HG03045 (cell line): ENCODE measurements at regions not wholly inside any gene's neighbourhood (a gene's known extent, or its start where the extent isn't known, plus 50 kb on each side); places are given as distances from the start of the nearest gene placed in this dataset.
"Not testable (repeated sequence)": the region's sequence is repeated elsewhere in the genome, so short reads cannot be mapped to it uniquely, and the experiment has no call there.

Source experiments
- ATAC-seq: cut with Tn5 transposase; IDR thresholded peaks from one replicate; pipeline ENCODE4 v1.9.1; 2021; ENCODE audit warnings: mild to moderate bottlenecking, moderate library complexity; ENCODE audit not compliant: unreplicated experiment

DNA sequence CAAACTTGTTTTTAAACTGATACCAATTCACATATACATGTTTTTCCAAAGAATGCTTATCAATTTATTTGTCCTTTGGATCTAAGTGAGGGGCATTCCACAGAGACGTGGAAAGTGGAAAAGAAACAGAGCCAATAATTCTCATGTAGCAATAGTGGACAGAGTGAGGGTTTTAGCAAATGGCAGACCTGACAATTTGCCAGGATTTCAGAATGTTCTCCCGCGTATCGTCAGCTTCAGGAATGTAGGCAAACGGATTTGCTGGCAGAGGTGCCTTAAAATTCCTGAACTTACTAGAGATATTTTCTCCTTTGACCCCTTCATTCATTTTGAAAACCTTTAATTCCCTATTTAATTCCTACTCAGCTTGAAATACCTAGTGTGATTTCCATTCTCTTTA is 193.4 kb upstream of the CPHXL start:
- ATAC-seq: no peak

DNA sequence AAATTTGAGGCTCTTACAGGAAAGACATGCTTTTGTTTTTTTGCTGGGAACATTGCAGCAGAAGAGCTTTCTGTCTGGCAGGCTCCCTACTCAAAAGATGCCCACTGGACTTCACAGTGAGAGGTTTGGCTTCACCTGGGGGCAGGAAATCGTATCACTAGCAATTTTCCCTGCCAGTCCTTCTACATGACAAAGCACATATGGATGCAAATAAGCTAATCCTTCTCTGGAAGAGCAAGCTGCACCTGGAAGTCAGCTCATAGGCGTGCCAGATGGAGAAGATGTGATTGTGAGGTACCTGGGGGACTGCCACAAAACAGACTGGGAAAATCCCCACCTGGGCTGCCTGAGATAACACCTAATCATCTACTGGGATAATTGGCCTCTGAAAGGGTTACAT is 195.0 kb upstream of the CPHXL start:
- no peak for ATAC-seq

DNA sequence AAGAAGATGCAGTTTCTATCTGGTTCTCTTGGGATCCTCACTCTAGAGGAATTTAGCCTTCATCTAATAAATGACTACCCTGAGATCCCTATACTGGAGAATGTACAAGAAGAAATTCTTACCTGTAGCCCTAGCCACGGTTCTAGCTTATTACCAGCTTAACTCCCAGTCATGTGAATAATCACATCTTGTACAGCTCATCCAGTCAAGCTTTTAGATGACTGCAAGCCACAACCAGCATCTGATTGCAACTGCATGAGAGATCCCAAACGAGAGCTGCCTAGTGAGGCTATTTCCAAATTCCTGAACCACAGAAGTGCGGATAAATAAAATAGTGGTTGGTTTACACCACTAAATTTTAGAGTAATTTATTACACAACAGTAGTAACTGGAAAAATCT is 196.0 kb upstream of the CPHXL start:
- no peak for ATAC-seq

DNA sequence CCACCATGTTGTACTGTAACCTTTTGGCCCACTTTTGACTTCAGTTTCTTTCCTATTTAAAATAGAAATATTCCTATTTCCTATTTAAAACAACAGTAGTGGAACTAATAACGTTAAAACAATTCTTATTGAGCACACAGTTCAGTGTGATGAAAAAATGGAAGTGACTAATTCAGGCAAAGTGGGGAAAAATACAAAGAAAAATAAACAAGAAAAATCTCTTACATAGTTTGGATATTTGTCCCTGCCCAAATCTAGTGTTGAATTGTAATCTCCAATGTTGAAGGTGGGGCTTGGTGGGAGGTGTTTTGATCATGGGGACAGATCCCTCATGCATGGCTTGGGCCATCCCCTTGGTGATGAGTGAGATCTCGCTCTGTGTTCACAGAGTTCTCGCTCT is 198.1 kb upstream of the CPHXL start:
- ATAC-seq: no peak

DNA sequence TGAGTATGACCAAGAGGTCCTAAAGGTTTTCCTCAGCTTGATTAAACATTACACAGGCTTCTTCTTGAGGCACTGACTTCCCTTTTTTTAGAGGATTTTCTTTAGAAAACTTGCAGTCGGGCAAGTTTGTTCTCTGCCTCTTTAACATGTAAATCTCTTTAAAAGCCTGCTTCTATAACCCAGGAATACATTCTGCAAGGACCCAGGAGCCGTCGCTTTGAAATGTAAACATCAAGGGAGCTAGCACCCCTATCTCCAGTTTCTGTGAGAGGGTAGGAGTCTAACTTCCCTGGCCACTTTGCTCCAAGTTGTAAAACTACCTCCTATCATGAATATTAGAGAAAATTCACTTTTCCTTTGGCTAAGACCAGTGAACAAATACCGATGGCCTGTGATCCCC is 201.5 kb upstream of the CPHXL start:
- no peak for ATAC-seq

DNA sequence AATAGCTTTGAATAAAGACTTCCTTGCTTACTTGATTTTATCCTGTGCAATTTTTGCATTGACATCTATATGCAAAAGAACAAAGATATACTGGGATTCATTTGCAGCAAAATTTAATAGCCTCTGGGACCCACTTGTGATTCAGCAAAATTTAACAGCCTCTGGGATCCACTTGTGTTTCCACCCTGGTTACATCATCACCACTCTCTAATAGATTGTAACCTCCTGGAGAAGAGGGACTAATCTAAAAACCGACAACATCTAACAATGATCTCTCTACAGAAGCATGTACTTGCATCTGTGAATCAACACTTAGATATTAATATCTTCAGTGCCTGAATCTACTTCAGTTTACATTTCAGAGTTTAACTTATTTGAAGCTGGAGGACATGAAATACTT is 202.0 kb upstream of the CPHXL start:
- ATAC-seq: no peak

DNA sequence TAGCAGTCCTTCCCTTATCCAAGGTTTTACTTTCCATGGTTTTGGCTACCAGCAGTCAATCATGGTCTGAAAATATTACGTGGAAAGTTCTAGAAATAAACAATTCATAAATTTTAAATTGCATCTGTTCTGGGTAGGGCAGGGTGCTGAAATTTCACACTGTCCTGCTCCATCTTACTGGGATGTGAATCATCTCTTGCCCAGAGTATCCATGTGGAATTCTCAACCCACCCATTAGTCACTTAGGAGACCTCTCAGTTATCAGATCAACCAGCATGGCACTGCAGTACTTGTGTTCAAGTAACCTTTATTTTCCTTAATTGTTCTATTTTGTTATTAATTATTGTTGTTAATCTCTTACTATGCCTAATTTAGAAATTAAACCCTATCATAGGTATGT is 202.8 kb upstream of the CPHXL start:
- ATAC-seq: no peak

DNA sequence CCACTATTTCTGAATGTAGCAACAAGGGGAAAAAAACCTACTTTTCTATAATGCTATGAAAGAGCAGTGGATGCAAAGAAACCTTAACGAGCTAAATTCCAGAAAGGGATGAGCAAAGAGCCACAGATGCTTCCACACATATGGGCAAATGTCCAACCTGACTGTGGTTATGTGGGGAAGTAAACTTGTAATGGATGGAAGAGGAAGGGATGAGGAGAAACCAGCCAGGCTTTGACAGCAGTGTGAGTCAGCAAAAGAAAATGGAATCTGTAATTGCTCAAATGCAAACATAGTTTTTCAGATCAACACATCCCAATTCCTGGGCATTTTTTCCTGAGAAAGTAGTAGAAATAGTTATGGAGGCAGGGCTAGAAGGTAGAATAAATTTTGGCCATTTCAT is 204.8 kb upstream of the CPHXL start:
- ATAC-seq: no peak

DNA sequence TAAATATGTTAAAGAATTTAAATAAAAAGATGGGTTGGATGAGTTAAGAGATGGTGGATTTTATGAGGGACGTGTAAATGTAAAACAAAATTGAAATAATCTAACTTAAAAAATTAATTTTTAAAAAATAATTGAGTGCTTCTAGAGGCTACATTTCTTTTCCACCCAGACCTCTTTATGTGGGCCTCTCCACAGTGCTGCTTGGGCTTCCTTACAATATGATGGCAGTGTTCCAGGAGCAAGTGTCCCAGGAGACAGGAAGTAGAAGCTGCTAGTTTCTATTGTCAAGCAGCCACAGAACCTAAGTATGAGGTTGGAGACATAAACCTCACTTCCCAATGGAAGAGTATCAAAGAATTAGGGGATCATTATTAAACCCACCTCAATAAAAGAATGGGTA is 205.7 kb upstream of the CPHXL start:
- ATAC-seq: no peak

DNA sequence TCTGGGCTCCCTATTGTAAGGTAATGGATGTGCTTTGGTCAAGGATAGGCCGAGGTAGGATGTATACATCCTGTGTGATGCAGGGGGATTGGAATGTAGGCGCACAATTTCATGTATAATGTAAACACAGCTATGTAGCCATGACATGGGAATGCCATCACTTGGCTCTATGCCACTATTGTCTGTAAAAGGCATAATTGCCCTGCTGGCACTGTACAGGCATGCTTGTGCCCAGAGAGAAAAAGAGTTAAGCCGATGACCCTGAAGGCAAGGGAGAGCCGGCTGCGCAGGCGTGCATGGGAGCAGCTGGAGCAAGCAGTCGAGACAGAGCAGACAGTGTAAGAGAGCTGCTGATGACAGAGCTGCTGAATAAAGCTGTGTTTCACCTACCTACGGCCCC is 212.5 kb upstream of the CPHXL start:
- no peak for ATAC-seq

DNA sequence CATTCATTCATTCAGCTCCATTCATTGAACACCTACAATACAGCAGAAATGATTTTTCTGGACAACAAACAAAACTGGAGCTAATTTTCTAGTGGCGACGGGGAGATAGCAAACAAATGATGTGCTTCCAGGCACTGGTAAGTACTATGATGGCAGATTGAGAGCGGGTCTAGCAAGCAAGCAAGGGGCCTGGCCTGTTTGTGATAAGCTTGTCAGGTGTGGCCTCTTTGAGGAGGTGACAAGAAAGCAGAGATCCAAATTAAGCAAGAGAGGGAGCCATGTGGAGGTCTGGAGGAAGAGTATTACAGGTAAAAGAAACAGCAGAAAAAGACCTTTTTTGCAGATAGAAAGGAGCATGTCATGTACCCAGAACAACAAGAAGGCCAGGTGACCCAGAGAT is 216.1 kb upstream of the CPHXL start:
- ATAC-seq: no peak

DNA sequence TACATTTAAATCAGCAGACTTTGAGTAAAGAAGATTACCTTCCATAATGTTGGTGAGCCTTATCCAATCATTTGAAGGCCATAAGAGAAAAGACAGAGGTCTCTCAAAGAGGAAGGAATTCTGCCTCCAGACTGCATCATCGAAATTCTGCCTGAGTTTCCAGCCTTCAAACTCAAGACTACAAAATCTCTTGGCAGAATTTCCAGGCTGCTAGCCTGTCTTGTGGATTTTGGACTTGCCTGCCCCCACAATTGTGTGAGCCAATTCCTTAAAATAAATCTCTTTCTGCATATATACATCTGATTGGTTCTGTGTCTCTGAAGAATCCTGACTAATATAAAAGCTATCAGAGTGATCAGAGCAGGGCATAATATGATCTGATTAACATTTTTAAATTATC is 216.6 kb upstream of the CPHXL start:
- no peak for ATAC-seq

DNA sequence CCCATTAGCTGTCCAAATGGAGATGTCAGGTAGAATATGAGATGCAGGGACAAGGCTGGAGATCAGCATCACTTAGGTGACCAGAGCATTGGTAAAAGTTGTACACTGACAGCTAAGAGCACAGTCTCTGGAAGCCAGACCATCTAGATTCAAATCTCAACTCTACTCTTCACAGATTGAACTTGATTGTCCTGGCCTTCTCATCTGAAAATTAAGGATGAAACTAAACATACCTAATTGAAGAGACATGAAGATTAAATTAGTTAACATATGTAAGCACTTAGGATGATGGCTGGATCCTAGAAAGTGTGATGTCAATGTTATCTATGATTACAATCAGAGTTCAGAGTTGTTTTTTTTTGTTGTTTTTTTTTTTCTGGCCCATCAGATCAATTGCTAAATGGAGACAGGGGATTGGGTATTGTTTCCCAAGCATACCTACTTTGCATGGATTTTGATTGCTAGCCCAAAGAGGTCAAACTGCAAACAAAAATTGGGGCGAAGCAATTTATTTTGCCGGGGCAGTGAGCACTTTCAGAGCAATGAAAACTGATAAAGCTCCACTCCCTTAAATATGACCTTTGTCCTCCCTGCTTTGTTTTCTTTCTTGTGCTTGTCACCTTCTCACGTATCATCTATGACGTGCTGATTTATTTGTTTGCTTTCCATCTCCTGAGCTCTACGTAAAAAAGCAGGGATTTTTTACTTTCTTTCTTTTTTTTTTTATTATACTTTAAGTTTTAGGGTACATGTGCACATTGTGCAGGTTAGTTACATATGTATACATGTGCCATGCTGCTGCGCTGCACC is 217.6 kb upstream of the CPHXL start:
- no peak for ATAC-seq

DNA sequence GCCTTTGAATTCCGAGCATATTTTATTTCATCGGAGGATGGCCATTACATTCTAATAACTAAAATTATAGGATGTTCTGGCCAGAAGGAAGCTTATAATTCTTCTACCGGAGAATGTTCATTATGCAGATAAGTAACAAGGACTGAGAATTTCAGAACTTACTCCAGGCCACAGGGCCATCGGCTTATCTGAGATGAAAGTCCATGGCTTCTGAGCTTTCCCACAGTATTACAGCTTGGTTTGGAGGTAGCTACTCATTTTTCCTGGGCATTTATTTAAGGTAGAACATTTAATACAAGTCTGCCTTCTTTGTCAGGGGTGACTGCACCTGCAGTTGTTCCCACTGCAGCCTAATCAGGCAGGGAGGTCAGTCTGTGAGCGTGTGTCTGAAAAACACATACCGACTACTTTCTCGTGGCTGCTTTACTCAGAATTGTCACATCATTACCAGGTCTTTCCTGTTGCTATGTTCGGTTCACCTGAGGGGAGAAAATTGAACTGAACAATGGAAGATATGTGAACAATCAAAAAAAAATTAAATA is 219.7 kb upstream of the CPHXL start:
- ATAC-seq: no peak

DNA sequence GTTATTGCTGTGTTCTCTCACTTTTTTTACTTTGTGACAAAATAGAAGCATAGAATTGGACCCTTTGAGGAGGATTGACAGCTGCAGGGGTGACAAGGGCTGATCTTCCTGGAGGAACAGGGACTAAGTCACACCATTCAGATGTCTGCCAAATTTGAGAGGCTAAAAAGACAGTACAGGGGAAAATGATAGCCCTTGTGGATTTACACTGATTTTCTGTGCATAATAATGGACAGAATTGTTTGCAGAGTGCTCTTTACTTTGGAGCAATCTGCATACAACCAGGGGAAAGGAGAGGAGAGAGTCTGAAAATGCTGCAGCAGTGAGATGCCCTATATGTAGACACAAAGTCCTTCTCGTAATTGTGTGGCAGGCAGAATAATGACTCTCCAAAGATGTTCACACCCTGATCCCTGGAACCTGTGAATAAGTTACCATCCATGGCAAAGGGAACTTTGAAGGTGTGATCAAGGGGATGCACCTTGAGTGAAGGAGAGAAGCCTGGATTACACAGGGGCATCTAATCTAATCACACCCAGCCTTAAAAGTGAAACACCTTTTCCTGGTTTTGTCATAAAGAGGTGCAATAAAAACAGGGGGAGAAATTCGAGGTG is 221.4 kb upstream of the CPHXL start:
- no peak for ATAC-seq

DNA sequence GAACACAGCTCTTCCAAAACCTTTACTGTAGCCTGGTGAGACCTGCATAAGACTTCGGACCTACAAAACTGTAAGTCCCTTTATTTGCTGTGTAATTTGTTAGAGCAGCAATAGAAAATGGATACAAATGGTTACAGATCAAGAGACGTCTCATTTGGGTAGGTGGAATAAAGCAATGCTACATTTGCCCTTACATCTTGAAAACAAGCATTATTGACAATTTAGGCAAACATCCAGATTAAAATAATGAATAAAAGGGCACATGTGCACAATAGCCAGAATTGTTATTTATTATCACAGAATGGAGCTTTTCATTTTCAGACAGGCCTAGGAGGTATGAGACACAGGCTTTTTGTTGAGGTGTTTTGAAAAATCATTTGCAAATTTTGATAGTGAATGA is 222.2 kb upstream of the CPHXL start:
- ATAC-seq: no peak

DNA sequence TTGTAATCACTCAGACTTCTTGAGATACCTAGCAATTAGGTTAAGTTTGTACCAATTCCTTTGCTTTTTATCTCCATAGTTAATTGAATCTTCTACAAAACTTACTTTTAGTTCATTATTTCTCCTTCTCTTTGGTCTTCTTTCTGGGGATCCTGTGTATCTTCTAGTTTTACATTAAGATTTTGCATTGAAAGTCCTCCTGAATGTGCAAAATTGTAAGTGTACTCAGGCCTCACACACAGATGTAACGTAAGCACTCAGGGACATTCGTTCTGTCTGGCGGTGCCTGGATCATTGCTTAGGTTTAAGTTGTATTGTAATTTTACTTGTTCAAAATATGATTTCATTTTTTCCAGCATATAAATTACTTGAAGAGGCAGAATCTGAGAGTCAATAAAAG is 222.6 kb upstream of the CPHXL start:
- no peak for ATAC-seq

DNA sequence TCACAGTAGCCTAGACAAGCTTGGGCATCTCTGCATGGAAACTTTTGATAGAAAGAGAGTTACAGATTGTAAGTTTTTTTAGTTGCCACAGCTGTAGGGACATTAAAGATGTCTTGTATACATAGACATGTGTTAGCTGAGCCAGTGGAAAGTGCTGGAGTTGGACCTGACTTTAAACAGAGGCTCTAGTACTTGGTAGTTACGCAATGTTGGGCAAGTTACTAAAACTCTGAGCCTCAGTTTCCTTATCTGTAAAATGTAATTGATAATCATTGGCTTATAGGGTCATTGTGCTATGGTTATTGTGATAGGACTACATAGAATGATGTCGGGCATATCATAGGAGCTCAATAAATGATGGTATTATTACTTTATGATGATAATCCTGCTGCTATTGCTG is 225.8 kb upstream of the CPHXL start:
- ATAC-seq: no peak

DNA sequence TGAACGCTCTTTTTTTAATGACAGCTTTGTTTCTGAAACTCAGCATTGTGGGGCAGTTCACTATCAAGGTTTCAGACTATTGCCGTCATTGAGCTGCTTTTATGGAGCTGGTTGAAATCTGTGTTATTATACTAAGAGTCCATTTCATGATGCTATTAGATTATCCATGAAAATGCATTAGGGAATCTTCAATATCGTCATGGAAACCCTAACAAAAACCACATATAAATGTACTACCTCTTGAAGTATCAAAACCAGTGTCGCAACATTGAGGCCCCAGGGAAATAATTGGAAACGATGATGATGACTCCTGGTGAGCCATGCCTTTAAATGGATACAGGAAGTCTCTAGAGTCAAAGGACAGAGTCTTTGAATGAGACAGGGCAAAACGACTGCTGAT is 231.6 kb upstream of the CPHXL start:
- ATAC-seq: no peak

DNA sequence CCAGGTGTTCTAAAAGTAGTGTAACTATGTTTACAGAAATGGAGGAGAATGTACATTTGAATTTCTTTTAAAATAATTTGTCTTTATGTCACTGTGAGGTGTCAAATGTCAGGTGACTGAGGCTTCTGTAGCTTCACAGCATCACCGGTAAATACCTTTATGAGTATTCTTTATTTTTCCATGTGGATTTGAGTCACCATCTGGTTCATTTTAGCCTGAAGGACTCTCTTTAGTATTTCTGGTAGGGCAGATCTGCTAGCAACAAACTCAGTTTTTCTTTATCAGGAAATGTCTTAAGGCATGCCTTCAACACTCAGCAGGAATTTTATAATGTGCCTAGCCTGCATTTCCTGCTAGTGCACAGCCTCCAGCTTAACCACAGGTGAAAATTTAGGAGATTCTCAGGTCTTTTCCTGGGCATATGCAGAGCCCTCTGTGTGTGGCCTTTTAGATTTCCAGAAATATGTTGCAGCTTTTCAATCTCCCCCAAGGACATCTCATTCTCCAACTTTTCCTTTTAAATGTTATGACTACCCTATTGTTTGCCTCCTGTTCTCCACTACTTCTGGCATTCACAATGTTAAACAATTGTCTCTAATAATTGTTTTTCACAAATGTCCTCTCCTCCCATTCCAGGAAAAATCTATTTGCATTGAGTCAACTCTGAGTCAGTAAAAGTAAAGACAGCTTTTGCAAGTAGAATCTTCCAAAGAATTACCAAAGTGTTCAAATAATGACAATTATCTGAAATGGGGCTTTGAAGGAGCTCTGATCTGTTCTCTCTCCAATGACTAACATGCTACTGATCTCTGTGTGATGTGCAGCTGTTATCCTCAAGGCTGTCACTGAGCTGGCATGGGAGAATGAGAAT is 239.4 kb upstream of the CPHXL start:
- ATAC-seq: no peak

DNA sequence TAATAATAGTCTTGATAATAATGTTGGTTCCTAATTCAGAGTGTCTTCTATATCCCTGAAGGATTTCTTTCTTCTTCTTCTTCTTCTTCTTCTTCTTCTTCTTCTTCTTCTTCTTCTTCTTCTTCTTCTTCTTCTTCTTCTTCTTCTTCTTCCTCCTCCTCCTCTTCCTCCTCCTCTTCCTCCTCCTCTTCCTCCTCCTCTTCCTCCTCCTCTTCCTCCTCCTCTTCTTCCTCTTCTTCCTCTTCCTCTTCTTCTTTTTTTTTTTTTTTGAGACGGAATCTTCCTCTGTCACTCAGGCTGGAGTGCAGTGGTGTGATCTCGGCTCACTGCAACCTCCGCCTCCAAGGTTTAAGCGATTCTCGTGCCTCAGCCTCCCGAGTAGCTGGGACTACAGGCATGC is 242.8 kb upstream of the CPHXL start:
- not testable (repeated sequence) for ATAC-seq

DNA sequence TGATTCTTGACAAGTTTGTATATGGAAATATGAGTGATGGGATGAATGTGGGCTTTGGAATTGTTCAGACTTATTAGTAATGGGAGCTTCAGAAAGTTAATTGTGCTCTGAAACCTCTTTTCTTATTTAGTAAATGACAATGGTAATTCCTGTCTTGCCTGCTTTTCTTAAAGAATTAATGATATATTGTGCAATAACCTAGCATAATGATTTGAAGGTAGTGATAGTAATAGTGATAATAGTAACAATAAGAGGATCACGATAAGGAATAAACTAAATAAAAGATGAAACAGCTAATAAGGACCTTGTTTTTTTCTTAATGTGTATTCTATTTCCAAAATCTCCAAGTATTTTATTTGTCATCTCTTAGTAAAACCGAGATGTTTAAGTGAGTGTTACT is 245.0 kb upstream of the CPHXL start:
- ATAC-seq: no peak
